CD4-positive, alpha-beta T cell treated with Interleukin-17A for 1 hour (primary cell): ENCODE measurements at regions not wholly inside any gene's neighbourhood (a gene's known extent, or its start where the extent isn't known, plus 50 kb on each side); places are given as distances from the start of the nearest gene placed in this dataset.

ENCODE experiments used
- DNase-seq: peaks from one replicate; pipeline ENCODE4 v3.0.0-alpha.2; 2020

GRCh38 chr4:60042231-60042652 lies 1157.9 kb upstream of the ADGRL3 start:
- DNase-seq: no peak

DNA sequence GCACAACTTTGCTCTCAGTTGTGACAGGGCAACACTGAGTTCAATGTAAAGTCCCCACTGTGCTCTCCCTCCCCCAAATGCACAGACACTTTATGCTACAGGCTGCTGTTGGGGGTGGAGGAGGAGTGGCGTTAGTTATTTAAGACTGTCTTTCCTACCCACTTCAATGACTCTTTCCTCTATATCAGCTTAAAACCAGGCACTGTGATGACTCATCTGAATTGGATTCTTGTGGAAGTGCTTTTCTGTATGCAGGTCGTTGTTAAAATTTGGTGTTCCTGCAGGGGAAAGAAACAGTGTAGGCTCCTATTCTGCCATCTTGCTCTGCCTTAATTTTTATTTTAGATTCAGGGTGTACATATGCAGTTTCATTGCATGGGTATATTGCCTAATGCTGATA lies 1157.2 kb upstream of the ADGRL3 start:
- no peak for DNase-seq

DNA sequence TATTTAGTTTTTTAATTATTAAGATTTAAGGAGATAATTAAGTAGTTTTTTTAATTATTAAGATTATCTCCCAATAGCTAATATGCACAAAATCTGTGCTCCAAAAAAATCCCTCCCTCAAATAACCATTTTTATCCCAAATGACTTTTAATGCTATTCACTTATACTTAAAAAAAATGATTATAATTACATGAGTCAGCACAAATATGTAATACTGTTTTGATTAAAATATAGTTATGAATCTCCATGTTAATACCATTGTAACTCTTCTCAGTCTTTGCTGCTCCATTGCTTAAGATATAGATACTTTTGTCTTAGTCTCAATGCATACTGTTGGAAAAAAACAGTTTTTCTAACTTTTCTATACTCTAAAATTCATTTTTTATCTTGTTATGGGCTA lies 1121.1 kb upstream of the ADGRL3 start:
- no peak for DNase-seq

- no peak for DNase-seq
Measured at GRCh38 chr4:60081839-60082238, 1118.3 kb upstream of the ADGRL3 start.

GRCh38 chr4:60088807-60089486 lies 1111.2 kb upstream of the ADGRL3 start:
- DNase-seq: no peak

DNA sequence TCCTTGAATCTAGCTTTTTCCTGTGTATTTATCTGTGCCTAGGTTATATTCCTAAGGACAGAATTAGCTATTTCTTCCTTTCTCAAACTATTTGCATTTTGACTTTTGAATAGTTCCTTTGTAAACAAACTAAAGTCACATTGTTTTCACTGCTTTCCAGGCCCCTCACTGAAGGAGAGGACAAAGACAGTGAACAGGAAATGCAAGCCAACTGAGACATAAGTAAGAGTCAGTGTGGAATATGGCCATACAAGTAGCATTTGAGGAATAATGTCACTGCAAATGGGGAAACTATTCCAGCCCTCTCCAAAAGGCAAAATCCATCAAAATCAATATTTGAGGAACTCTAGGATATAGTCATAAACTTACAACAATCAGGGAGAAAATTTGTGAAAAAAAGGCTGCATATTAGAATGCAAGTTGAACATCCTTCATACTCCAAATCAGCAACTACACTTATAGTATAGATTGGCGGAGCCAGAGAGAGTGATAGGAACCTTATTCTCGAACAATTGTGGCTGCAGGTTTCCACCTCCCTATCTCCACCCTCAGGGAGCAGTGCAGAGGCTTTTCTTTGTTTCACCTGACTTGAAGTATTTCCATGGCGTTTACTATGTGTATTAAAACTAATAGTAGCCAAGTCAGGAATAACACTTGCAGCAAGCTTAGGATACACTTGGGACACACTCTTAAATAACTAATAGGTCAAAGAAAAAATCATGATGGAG lies 1110.4 kb upstream of the ADGRL3 start:
- DNase-seq: no peak

- DNase-seq: no peak
Measured at GRCh38 chr4:60096676-60097075, 1103.5 kb upstream of the ADGRL3 start.

DNA sequence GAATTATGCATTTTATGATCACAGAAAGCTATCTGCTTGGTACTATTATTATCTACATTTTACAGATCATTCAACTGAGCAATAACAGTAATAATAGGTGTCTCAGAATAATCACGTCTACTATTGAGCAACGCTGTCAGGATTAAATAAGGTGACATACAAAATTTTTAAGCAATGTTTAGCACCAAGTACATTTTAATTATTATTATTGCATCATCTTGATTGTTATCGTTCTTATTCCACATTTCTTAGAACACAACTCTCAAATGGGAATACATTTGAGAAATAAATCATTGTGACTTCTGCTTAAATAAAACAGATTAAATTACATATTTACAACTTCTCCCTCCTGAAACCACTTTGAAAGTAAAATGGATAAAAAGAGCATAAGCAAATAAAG lies 1083.5 kb upstream of the ADGRL3 start:
- DNase-seq: no peak

- DNase-seq: no peak
Measured at GRCh38 chr4:60117726-60118323, 1082.3 kb upstream of the ADGRL3 start.

- no peak for DNase-seq
Measured at GRCh38 chr4:60122820-60123219, 1077.3 kb upstream of the ADGRL3 start.

DNA sequence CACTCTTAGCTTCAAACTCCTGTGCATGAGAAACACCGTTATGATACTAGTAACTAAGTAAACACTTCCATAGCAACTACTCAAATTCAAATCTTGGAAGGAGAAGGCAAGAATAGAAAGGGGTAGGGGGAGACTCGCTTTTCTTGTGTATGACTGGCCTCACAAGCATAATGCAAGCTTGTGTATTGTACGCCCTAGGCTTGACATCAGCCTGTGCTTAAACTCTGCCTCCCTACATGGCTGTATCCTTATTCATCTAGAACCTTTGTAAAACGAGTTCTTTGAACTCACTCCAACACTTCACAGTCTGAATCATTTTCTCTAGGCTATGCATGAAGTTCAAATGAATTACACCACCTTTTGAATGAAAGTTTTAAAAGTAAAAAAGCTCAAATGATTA lies 1071.2 kb upstream of the ADGRL3 start:
- DNase-seq: no peak

- DNase-seq: no peak
Measured at GRCh38 chr4:60129740-60130139, 1070.4 kb upstream of the ADGRL3 start.

DNA sequence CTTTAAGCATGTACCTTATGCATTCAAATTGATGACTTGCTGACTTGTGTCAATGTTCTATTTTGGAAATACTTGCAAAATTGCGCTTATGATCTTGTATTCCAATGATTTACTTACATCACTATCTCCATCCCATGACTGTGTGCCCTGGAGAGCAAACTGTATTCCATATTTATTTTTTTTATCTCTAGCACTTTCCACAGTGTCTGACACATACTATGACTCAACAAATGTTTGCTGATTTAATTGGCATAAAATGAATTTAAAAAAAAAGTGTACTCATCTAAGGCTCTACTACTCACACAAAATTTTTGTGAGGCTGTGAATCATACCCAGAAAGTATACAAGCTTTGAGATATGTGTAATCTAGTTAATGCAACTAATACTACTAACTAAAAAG lies 1066.8 kb upstream of the ADGRL3 start:
- DNase-seq: no peak

DNA sequence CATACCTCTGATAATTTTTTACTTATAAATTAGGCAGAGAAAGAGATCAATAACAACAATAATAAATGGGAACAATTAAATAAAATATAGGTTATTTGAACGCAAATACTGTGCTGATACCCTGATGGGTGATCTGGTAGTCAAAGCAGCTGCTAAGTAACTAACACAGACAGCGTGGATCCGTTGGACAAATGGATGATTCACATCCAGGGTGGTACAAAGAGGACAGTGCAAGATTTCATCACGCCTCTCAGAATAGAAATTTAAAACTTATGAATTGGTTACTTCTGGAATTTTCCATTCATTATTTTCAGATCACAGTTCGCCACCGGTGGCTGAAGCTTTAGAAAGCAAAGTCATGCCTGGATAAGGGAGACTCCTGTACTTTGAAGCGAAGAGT lies 1066.0 kb upstream of the ADGRL3 start:
- no peak for DNase-seq

DNA sequence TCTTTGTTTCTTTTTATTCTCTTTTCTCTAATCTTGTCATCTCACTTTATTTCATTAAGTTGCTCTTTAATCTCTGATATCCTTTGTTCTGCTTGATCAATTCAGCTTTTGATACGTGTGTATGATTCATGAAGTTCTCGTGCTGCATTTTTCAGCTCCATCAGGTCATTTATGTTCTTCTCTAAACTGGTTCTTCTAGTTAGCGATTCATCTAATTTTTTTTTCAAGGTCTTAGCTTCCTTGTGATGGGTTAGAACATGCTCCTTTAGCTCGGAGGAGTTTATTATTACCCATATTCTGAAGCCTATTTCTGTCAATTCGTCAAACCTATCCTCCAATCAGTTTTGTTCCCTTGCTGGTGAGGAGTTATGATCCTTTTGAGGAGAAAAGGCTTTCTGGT lies 1045.0 kb upstream of the ADGRL3 start:
- no peak for DNase-seq

GRCh38 chr4:60173103-60173502 lies 1027.0 kb upstream of the ADGRL3 start:
- no peak for DNase-seq

- DNase-seq: no peak
Measured at GRCh38 chr4:60173718-60174117, 1026.4 kb upstream of the ADGRL3 start.

DNA sequence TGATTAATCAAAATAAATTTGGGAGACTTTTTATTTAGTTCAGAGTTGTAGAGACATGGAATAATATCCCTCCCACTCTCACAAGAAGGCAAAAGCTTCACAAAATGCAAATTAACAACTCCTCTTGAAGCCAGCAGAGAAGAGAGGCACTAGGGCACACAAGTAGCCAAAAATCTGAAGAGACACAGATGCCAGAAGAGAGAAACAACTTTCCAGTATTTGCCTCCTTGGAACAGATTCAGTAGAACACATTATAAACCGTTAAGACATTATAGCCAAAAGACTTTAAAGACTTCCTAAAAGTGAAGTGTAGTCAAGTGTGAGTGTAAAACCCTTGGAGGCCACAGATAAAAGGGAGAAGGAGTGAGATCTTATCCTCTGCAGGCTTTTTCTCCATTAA lies 1024.9 kb upstream of the ADGRL3 start:
- DNase-seq: no peak

DNA sequence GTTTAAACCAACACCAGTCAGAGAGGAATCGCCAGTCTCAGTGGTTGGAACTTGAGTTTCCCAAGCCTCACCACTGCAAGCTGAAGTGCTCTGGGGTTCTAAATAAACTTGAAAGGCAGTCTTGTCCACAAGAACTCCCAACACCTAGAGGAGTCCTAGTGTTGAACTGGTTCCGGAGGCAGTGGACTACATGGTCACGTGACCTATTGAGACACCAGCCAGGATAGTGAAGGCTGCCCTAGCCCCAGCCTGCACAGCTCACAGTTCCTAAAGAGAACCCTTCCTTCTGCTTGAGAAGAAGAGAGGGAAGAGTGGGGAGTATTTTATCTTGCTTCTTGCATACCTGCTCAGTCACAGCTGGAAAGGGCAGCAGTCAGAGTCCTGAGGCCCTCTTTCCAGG lies 1012.7 kb upstream of the ADGRL3 start:
- DNase-seq: no peak

- no peak for DNase-seq
Measured at GRCh38 chr4:60189286-60189685, 1010.8 kb upstream of the ADGRL3 start.

DNA sequence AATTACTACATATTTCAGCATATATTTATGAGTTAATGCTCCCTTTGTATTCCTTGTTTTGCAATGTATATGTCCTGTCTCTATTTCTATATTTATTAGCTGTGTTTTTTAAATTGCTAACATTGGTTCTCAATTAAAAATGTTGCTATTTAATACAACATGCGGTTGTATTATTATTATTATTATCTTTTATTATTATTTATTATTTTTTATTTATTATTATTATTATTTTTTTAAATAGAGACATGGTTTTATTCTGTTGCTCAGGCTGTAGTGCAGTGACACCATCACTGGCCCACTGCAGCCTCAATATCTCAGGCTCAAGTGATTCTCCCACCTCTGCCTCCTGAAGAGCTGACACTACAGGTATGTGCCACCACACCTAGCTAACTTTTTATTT lies 1005.9 kb upstream of the ADGRL3 start:
- DNase-seq: no peak

- DNase-seq: no peak
Measured at GRCh38 chr4:60195256-60195655, 1004.9 kb upstream of the ADGRL3 start.

DNA sequence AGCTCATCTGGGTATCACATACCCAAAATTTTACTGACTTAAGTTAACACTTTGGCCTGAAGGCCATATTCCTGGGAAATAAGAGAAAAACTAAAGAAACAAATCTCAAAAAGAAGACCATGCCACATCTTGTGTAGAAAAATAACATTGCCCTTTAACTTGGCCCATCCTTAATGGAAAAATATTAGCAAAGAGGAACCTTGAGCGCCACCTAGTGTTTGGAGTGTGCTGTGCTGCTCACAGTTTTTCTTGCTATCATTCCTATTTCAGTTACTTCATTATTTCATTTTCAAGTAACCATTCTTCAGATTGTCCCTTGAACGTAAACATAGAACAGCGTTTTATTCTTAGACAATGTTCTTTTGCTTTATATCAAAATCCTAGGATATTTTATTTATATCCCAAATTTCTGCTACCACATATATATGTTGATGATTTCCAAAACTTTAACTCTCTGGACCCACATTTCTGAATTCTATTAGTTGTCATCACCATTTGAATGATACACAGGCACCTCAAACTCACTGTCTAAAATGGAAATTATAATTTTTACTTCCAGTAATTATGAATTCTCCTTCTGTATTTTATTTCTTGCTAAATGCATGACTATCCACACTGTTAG lies 999.0 kb upstream of the ADGRL3 start:
- DNase-seq: peak; percentile 22

- no peak for DNase-seq
Measured at GRCh38 chr4:60209588-60209987, 990.5 kb upstream of the ADGRL3 start.
